Astrocyte of the spinal cord (primary cell): ENCODE measurements at regions not wholly inside any gene's neighbourhood (a gene's known extent, or its start where the extent isn't known, plus 50 kb on each side); places are given as distances from the start of the nearest gene placed in this dataset.

Experiments used
- DNase-seq: peaks from one replicate; pipeline ENCODE4 v3.0.0; 2011; ENCODE audit warnings: low read depth, low spot score
- H3K4me3 ChIP-seq: 2 replicates; pipeline ENCODE4 v1.5.1; 2011; ENCODE audit warnings: low read depth, mild to moderate bottlenecking, low read length, moderate library complexity
- in situ Hi-C: cut with HindIII; loops from 2 replicates; pipeline ENCODE4 v1.10.0; 2017; ENCODE audit warnings: low sequenced_read_pairs
- TF ChIP-seq, protein P1 (sequence below): IDR thresholded peaks from 2 replicates; pipeline ENCODE4 v1.5.1; 2012; ENCODE audit warnings: low read depth, mild to moderate bottlenecking, low read length, inconsistent platforms

- TF ChIP-seq, protein P1, sequence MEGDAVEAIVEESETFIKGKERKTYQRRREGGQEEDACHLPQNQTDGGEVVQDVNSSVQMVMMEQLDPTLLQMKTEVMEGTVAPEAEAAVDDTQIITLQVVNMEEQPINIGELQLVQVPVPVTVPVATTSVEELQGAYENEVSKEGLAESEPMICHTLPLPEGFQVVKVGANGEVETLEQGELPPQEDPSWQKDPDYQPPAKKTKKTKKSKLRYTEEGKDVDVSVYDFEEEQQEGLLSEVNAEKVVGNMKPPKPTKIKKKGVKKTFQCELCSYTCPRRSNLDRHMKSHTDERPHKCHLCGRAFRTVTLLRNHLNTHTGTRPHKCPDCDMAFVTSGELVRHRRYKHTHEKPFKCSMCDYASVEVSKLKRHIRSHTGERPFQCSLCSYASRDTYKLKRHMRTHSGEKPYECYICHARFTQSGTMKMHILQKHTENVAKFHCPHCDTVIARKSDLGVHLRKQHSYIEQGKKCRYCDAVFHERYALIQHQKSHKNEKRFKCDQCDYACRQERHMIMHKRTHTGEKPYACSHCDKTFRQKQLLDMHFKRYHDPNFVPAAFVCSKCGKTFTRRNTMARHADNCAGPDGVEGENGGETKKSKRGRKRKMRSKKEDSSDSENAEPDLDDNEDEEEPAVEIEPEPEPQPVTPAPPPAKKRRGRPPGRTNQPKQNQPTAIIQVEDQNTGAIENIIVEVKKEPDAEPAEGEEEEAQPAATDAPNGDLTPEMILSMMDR: no peak
- H3K4me3 ChIP-seq: no peak overlapping the region
- no peak for DNase-seq
- in situ Hi-C loops: no loop called here
Measured at GRCh38 chrX:134173541-134174272, 63.3 kb upstream of the CCDC160 start.

DNA sequence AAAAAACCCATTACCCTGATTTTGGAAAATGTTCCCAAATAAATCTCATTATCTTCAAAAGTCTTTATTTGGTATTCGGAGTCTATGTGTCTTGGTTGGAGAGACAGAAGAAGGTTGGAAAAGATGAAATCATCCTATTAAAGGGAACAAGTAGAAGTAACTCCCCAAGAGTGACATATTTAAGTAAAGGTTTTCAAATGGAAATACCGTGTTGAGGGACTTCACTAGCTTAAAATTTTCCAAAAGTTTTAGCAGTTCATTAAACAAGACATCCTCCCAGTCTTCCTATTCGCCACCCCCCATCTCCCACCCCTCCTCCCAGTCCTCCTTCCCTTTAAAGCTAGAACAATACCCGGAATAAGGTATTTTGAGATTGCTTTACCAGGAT lies 62.7 kb upstream of the CCDC160 start:
- no peak for DNase-seq
- TF ChIP-seq, protein P1: no peak
- in situ Hi-C loops: no loop called here
- no peak overlapping the region for H3K4me3 ChIP-seq

GRCh38 chrX:134174859-134175258 lies 62.1 kb upstream of the CCDC160 start:
- no peak for DNase-seq
- in situ Hi-C loops: no loop called here
- TF ChIP-seq, protein P1: no peak
- no peak overlapping the region for H3K4me3 ChIP-seq

GRCh38 chrX:134177527-134177926 lies 59.5 kb upstream of the CCDC160 start:
- DNase-seq: no peak
- in situ Hi-C loops: no loop called here
- no peak overlapping the region for H3K4me3 ChIP-seq
- TF ChIP-seq, protein P1: no peak

DNA sequence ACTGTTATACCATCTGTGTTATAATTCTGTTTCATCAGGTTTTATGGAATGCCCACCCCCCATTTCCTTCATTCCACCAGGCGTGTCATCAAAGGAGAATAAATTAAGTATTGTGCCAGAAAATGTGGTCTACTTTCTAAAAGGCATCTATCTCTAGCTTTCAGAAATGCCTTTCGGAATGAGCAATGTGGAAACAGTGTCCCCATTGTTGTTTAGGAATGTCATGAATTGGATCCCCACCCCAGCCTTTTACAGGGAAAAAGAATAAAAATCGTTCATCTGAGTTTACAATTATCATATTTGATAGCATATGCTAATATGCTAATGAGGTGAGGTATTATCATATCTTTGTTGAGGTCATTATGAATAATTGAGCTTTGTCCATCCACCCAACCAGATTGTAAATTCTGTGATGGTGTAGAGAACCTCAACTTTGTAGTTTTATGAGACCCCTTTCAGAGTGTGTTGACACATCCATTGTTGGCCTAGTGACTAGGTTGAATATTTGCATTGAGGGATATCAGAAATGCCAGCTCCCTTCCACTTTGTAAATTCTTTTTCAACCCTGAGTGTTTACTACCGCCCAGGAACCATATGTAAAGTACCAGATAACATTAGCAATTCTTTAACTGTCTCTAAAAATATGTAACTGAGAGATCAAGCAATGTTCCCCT lies 56.2 kb upstream of the CCDC160 start:
- H3K4me3 ChIP-seq: no peak overlapping the region
- no peak for DNase-seq
- TF ChIP-seq, protein P1: no peak
- in situ Hi-C loops: no loop called here

GRCh38 chrX:134181275-134181660 lies 55.7 kb upstream of the CCDC160 start:
- TF ChIP-seq, protein P1: no peak
- in situ Hi-C loops: no loop called here
- no peak for DNase-seq
- H3K4me3 ChIP-seq: no peak overlapping the region
